ENCODE measurements at regions not wholly inside any gene's neighbourhood (a gene's known extent, or its start where the extent isn't known, plus 50 kb on each side); places are given as distances from the start of the nearest gene placed in this dataset.

GRCh38 chr13:56909896-56910600, 230.7 kb upstream of the PRR20A start:
- no peak overlapping the region for H3K9ac ChIP-seq (ENCODE audit: low read depth in 1 of 2, low read length in 2 of 2)
- no peak overlapping the region for H3K27ac ChIP-seq (ENCODE audit: low read depth in 1 of 2, low read length in 2 of 2)
- TF ChIP-seq FOXA1 (IDR thresholded peaks at IDR 0.05) (no peak), EGR1 (IDR thresholded peaks at IDR 0.05; ENCODE audit: low read depth in 2 of 2) (no peak), CTCF (IDR thresholded peaks at IDR 0.05; ENCODE audit: low read depth, low read length, missing input control) (no peak), TAF1 (conservative IDR thresholded peaks at IDR 0.05) (no peak), RAD21 (IDR thresholded peaks at IDR 0.05) (no peak), ZBTB33 (IDR thresholded peaks at IDR 0.05) (no peak), ATF3 (IDR thresholded peaks at IDR 0.05) (no peak), NR2F2 (IDR thresholded peaks at IDR 0.05) (no peak), HNF4A (conservative IDR thresholded peaks at IDR 0.05) (no peak), FOXA2 (IDR thresholded peaks at IDR 0.05) (no peak), REST (IDR thresholded peaks at IDR 0.05) (no peak), RXRA (IDR thresholded peaks at IDR 0.05) (no peak), MAX (IDR thresholded peaks at IDR 0.05) (no peak), YY1 (IDR thresholded peaks at IDR 0.05) (no peak), GABPA (IDR thresholded peaks at IDR 0.05 in 1 of 2, conservative IDR thresholded peaks at IDR 0.05 in 1 of 2) (no peak)
- no peaks in the 10 kb centered on the region for H3K36me3 ChIP-seq (ENCODE audit: control insufficient read depth in 4 of 4, insufficient read depth in 3 of 4, low read depth in 1 of 4, low read length in 3 of 4)
- H3K4me3 ChIP-seq (ENCODE audit: low read depth in 1 of 3, low read length in 3 of 3): no peak overlapping the region
- no peak for DNase-seq (ENCODE audit: low spot score)
- no peaks in the 10 kb centered on the region for H3K4me1 ChIP-seq (ENCODE audit: control insufficient read depth in 4 of 4, insufficient read depth in 4 of 4, low read length in 3 of 4)
- no peaks in the 10 kb centered on the region for H3K27me3 ChIP-seq (ENCODE audit: control insufficient read depth in 4 of 4, insufficient read depth in 4 of 4, low read length in 3 of 4)
- H3K9me3 ChIP-seq (ENCODE audit: control insufficient read depth in 4 of 4, low read length in 3 of 4): no peaks in the 10 kb centered on the region
- 96% methylated on average over 30 of the region's 30 CpGs for WGBS

GRCh38 chr13:56917966-56918365, 222.8 kb upstream of the PRR20A start:
- 98% methylated on average over 3 of the region's 3 CpGs for WGBS
- TF ChIP-seq ATF3 (IDR thresholded peaks at IDR 0.05): no peak
- no peak for TF ChIP-seq ZBTB33 (IDR thresholded peaks at IDR 0.05)

More at GRCh38 chr13:56917966-56918365, 222.8 kb upstream of the PRR20A start:
- H3K9me3 ChIP-seq (ENCODE audit: control insufficient read depth in 4 of 4, low read length in 3 of 4): no peaks in the 10 kb centered on the region
- no peak for DNase-seq (ENCODE audit: low spot score)
- H3K27ac ChIP-seq (ENCODE audit: low read depth in 1 of 2, low read length in 2 of 2): no peak overlapping the region
- H3K36me3 ChIP-seq (ENCODE audit: control insufficient read depth in 4 of 4, insufficient read depth in 3 of 4, low read depth in 1 of 4, low read length in 3 of 4): no peaks in the 10 kb centered on the region
- H3K27me3 ChIP-seq (ENCODE audit: control insufficient read depth in 4 of 4, insufficient read depth in 4 of 4, low read length in 3 of 4): no peaks in the 10 kb centered on the region
- no peaks in the 10 kb centered on the region for H3K4me1 ChIP-seq (ENCODE audit: control insufficient read depth in 4 of 4, insufficient read depth in 4 of 4, low read length in 3 of 4)
- H3K9ac ChIP-seq (ENCODE audit: low read depth in 1 of 2, low read length in 2 of 2): no peak overlapping the region
- no peak overlapping the region for H3K4me3 ChIP-seq (ENCODE audit: low read depth in 1 of 3, low read length in 3 of 3)
